ENCODE measurements at regions not wholly inside any gene's neighbourhood (a gene's known extent, or its start where the extent isn't known, plus 50 kb on each side); places are given as distances from the start of the nearest gene placed in this dataset.

GRCh38 chr10:36026081-36026480, 384.0 kb upstream of the FZD8 start:
- TF ChIP-seq CTCF (conservative IDR thresholded peaks at IDR 0.05 in 1 of 2, IDR thresholded peaks at IDR 0.05 in 1 of 2; ENCODE audit: low read depth in 1 of 2, low read length in 2 of 2) (no peak), EZH2 (IDR thresholded peaks at IDR 0.05; ENCODE audit: low read length, missing control alignments) (no peak)

Measured in fibroblast of lung (primary cell).